Left kidney (tissue), 1 donor: ENCODE measurements at regions not wholly inside any gene's neighbourhood (a gene's known extent, or its start where the extent isn't known, plus 50 kb on each side); places are given as distances from the start of the nearest gene placed in this dataset.
"Not testable (repeated sequence)": the region's sequence is repeated elsewhere in the genome, so short reads cannot be mapped to it uniquely, and the experiment has no call there.

Source experiments
- DNase-seq: peaks from one replicate; pipeline ENCODE4 v3.0.0-alpha.2; 2013

GRCh38 chrX:125202591-125203248, 117.0 kb upstream of the TEX13C start:
- no peak for DNase-seq

- DNase-seq: no peak
Observed at GRCh38 chrX:125203365-125203736, 116.3 kb upstream of the TEX13C start.

- DNase-seq: peak; percentile 40
Observed at GRCh38 chrX:125203737-125204578, 115.7 kb upstream of the TEX13C start.

GRCh38 chrX:125204681-125205132, 115.0 kb upstream of the TEX13C start:
- no peak for DNase-seq

- DNase-seq: peak; percentile 59
Observed at GRCh38 chrX:125205133-125205917, 114.3 kb upstream of the TEX13C start.

GRCh38 chrX:125205918-125206665, 113.6 kb upstream of the TEX13C start:
- peak; percentile 37 for DNase-seq

- DNase-seq: no peak
Observed at GRCh38 chrX:125210146-125210545, 109.5 kb upstream of the TEX13C start.

GRCh38 chrX:125219852-125220251, 99.8 kb upstream of the TEX13C start:
- no peak for DNase-seq

GRCh38 chrX:125236955-125237354, 82.7 kb upstream of the TEX13C start:
- DNase-seq: no peak

GRCh38 chrX:125248931-125249330, 70.7 kb upstream of the TEX13C start:
- no peak for DNase-seq

- DNase-seq: not testable (repeated sequence)
Observed at GRCh38 chrX:125255759-125256158, 63.9 kb upstream of the TEX13C start.

- DNase-seq: no peak
Observed at GRCh38 chrX:125262836-125263235, 56.8 kb upstream of the TEX13C start.

GRCh38 chrX:125266153-125266660, 53.5 kb upstream of the TEX13C start:
- no peak for DNase-seq
